PC-9 (cell line): ENCODE measurements at regions not wholly inside any gene's neighbourhood (a gene's known extent, or its start where the extent isn't known, plus 50 kb on each side); places are given as distances from the start of the nearest gene placed in this dataset.

ENCODE experiments used
- BruUV-seq: library from RNA; stranded (reverse); fragments of 400-500 nt; replicated peaks from 2 replicates; lab custom pipeline; 2021; lab: Mats Ljungman, UMichigan
- CTCF ChIA-PET: fragments of 300-600 bp; sonication (Branson Sonifier 250); formaldehyde crosslinking; loops from one replicate; lab custom pipeline; 2022; ENCODE audit warnings: antibody characterized with exemption; lab: Charles Lee
- POLR2A ChIA-PET: fragments of 300-600 bp; sonication (Branson Sonifier 250); formaldehyde crosslinking; loops from one replicate; lab custom pipeline; 2022; ENCODE audit warnings: antibody characterized with exemption; ENCODE audit not compliant: unreplicated experiment; lab: Charles Lee
- DNase-seq, 2 experiments: peaks; one replicate each; pipeline versions ENCODE4 v3.0.0 to v3.0.0-alpha.2; 2015 to 2022; ENCODE audit warnings: mixed read lengths in 1 of 2
- H2AFZ ChIP-seq: fragments of 200-600 bp; sonication (generic); 2 replicates; pipeline ENCODE4 v1.8.1; 2017; ENCODE audit warnings: antibody characterized with exemption
- H3F3A ChIP-seq: fragments of 200-600 bp; sonication (generic); 2 replicates; pipeline ENCODE4 v1.8.1; 2017; ENCODE audit warnings: antibody characterized with exemption, mild to moderate bottlenecking, low read depth; ENCODE audit not compliant: insufficient read depth
- H3K27ac ChIP-seq: fragments of 200-600 bp; sonication (generic); 2 replicates; pipeline ENCODE4 v1.6.1; 2016; ENCODE audit warnings: mixed run types
- H3K27me3 ChIP-seq: fragments of 200-600 bp; sonication (generic); 2 replicates; pipeline ENCODE4 v1.6.1; 2016; ENCODE audit warnings: low read depth, mixed run types; ENCODE audit not compliant: insufficient read depth
- H3K36me3 ChIP-seq: fragments of 200-600 bp; sonication (generic); 2 replicates; pipeline ENCODE4 v1.6.1; 2016; ENCODE audit warnings: low read depth, mixed run types
- H3K4me1 ChIP-seq: fragments of 200-600 bp; sonication (generic); replicated peaks from 2 replicates; pipeline ENCODE4 v1.6.1; 2016; ENCODE audit warnings: mixed run types; ENCODE audit not compliant: insufficient read depth
- H3K4me2 ChIP-seq: fragments of 200-600 bp; sonication (generic); 2 replicates; pipeline ENCODE4 v1.6.1; 2017; ENCODE audit warnings: mixed run types
- H3K4me3 ChIP-seq: fragments of 200-600 bp; sonication (generic); 2 replicates; pipeline ENCODE4 v1.6.1; 2016; ENCODE audit warnings: mixed run types
- H3K79me2 ChIP-seq: fragments of 200-600 bp; sonication (generic); 2 replicates; pipeline ENCODE4 v1.6.1; 2017; ENCODE audit warnings: low read depth, mixed run types
- H3K9me2 ChIP-seq: fragments of 200-600 bp; sonication (generic); 2 replicates; pipeline ENCODE4 v1.8.1; 2017; ENCODE audit warnings: mild to moderate bottlenecking; ENCODE audit not compliant: insufficient read depth
- H3K9me3 ChIP-seq: fragments of 200-600 bp; sonication (generic); 2 replicates; pipeline ENCODE4 v1.8.1; 2016; ENCODE audit warnings: low read depth; ENCODE audit not compliant: insufficient read depth
- H4K20me1 ChIP-seq: fragments of 200-600 bp; sonication (generic); 2 replicates; pipeline ENCODE4 v1.8.1; 2017; ENCODE audit not compliant: insufficient read depth
- EZH2 ChIP-seq: fragments of 200-600 bp; sonication (generic); IDR thresholded peaks from 2 replicates; pipeline ENCODE4 v1.8.0; 2017; ENCODE audit warnings: antibody characterized with exemption, low read depth
- intact Hi-C: fragments of 100-400 bp; cut with micrococcal nuclease; formaldehyde crosslinking; loops from one replicate; pipeline ENCODE4 v1.10.0; 2022; ENCODE audit not compliant: unreplicated experiment
- TF ChIP-seq, protein P1 (sequence below): fragments of 200-600 bp; sonication (generic); conservative IDR thresholded peaks from 2 replicates; pipeline ENCODE4 v1.6.1; 2017; ENCODE audit warnings: mixed run types, antibody characterized with exemption, mild to moderate bottlenecking, moderate library complexity

DNA sequence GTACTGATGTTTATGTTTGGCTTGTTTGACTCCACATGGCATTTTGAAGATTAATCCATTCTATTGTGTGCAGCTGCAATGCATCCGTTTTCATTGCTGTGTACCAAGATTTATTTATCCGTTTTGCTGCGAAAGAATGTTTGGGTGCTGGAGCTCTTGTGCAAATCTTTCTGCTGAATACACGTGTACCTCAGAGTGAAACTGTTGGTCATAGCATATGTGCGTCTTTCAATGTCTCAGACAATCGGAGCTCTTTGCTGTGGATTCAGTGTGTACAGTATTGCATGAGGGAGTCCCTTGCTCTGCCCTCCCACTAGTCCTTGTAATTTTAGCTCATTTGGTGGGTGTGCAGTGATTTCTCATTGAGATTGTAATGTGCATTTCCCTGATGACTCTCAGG is 545.4 kb downstream of the TBC1D22A start:
- H3F3A ChIP-seq, result no peaks in the 10 kb centered on the region
- no peak for DNase-seq
- no peak overlapping the region for H3K4me2 ChIP-seq
- H3K4me1 ChIP-seq, result no peaks in the 10 kb centered on the region
- H3K4me3 ChIP-seq, result no peak overlapping the region
- intact Hi-C loops, result no loop called here
- TF ChIP-seq EZH2, result no peak
- TF ChIP-seq, protein P1, sequence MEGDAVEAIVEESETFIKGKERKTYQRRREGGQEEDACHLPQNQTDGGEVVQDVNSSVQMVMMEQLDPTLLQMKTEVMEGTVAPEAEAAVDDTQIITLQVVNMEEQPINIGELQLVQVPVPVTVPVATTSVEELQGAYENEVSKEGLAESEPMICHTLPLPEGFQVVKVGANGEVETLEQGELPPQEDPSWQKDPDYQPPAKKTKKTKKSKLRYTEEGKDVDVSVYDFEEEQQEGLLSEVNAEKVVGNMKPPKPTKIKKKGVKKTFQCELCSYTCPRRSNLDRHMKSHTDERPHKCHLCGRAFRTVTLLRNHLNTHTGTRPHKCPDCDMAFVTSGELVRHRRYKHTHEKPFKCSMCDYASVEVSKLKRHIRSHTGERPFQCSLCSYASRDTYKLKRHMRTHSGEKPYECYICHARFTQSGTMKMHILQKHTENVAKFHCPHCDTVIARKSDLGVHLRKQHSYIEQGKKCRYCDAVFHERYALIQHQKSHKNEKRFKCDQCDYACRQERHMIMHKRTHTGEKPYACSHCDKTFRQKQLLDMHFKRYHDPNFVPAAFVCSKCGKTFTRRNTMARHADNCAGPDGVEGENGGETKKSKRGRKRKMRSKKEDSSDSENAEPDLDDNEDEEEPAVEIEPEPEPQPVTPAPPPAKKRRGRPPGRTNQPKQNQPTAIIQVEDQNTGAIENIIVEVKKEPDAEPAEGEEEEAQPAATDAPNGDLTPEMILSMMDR, result no peak
- no TSS peak for BruUV-seq
- no peaks in the 10 kb centered on the region for H3K9me3 ChIP-seq
- H3K27ac ChIP-seq, result no peak overlapping the region
- no peaks in the 10 kb centered on the region for H3K36me3 ChIP-seq
- no peaks in the 10 kb centered on the region for H4K20me1 ChIP-seq
- POLR2A ChIA-PET, result no interaction called here
- H3K79me2 ChIP-seq, result no peaks in the 10 kb centered on the region
- no peak overlapping the region for H2AFZ ChIP-seq
- no peaks in the 10 kb centered on the region for H3K9me2 ChIP-seq
- no peaks in the 10 kb centered on the region for H3K27me3 ChIP-seq
- CTCF ChIA-PET, result no interaction called here

DNA sequence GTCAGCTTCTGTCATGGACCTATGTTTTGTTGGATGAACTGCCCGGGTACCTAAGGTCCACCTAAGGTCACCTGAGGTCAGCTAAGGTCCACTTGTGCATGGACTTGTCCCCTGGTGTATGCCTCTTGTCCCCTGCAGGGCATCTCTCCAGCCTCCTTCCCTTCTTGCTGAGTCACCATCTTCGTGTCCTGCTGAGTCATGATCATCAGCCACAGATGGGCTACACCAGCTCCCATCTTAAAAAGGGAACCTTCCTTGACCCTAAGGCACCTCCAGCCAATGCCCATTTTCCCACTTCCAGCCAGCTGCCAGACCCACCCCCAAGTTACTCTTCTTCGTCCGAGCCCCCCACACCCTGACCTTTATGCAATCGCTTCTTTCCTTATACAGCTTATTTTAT is 544.9 kb downstream of the TBC1D22A start:
- Histone ChIP-seq H3K4me2 (no peak overlapping the region), H3K9me3 (no peaks in the 10 kb centered on the region), H3K4me3 (no peak overlapping the region), H2AFZ (no peak overlapping the region; the same call in 1 of the 2 replicates), H3K27me3 (no peaks in the 10 kb centered on the region), H3K9me2 (no peaks in the 10 kb centered on the region), H3K4me1 (no peaks in the 10 kb centered on the region), H3K36me3 (no peaks in the 10 kb centered on the region), H3K27ac (no peak overlapping the region), H3K79me2 (no peaks in the 10 kb centered on the region), H3F3A (no peaks in the 10 kb centered on the region), H4K20me1 (no peaks in the 10 kb centered on the region)
- intact Hi-C loops, result no loop called here
- TF ChIP-seq, protein P1, result no peak
- no peak for TF ChIP-seq EZH2
- POLR2A ChIA-PET, result no interaction called here
- no peak for DNase-seq
- no TSS peak for BruUV-seq
- CTCF ChIA-PET, result no interaction called here

DNA sequence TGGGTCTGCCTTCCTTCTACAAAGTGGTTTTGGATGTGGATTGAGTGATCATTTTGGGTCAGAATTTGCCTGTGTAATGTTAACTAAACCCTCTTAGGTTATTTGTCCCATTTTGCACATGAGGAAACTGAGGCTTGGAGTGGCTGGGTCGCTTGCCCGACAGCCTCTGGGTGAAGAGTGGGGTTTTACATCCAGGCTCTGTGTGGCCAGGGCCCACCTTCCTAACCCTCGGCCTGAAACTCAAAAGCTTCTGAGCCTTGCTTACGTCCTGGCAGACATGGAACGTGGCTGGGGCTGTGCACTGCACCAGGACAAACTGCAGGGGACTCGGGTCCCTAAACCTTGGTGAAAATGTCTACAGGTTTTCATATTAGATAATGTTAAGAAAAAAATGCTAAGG is 542.4 kb downstream of the TBC1D22A start:
- ChIA-PET CTCF (no interaction called here), POLR2A (no interaction called here)
- no peaks in the 10 kb centered on the region for H3K4me1 ChIP-seq
- no peaks in the 10 kb centered on the region for H3F3A ChIP-seq
- H2AFZ ChIP-seq, result no peak overlapping the region
- DNase-seq, result no peak
- H3K79me2 ChIP-seq, result no peaks in the 10 kb centered on the region
- BruUV-seq, result no TSS peak
- no peaks in the 10 kb centered on the region for H3K36me3 ChIP-seq
- no peaks in the 10 kb centered on the region for H3K9me3 ChIP-seq
- no peaks in the 10 kb centered on the region for H4K20me1 ChIP-seq
- no peak overlapping the region for H3K27ac ChIP-seq
- no peak overlapping the region for H3K4me3 ChIP-seq
- H3K9me2 ChIP-seq, result no peaks in the 10 kb centered on the region
- no peak for TF ChIP-seq EZH2
- TF ChIP-seq, protein P1, result no peak
- no peak overlapping the region for H3K4me2 ChIP-seq
- intact Hi-C loops, result no loop called here
- H3K27me3 ChIP-seq, result peaks cover 18% of the 10 kb centered on the region
